Lower lobe of right lung (tissue), 2 donors: ENCODE measurements at regions not wholly inside any gene's neighbourhood (a gene's known extent, or its start where the extent isn't known, plus 50 kb on each side); places are given as distances from the start of the nearest gene placed in this dataset.

Source experiments
- ATAC-seq, 2 donors: fragments of 200-7000 bp; cut with Tn5 transposase; one replicate each; pipeline ENCODE4 v1.9.1; 2020 to 2022; ENCODE audit warnings: mild to moderate bottlenecking in 2 of 2, moderate library complexity in 2 of 2
- DNase-seq: peaks from one replicate; pipeline ENCODE4 v3.0.0-alpha.2; 2020
- H3K27ac ChIP-seq: fragments of 200-600 bp; one replicate; pipeline ENCODE4 v1.8.0; 2022
- H3K27me3 ChIP-seq: fragments of 200-600 bp; one replicate; pipeline ENCODE4 v1.8.0; 2022; ENCODE audit warnings: low read depth
- H3K36me3 ChIP-seq: fragments of 200-600 bp; one replicate; pipeline ENCODE4 v1.8.0; 2022; ENCODE audit warnings: mild to moderate bottlenecking
- H3K4me1 ChIP-seq: fragments of 200-600 bp; one replicate; pipeline ENCODE4 v1.8.0; 2022
- H3K4me3 ChIP-seq: fragments of 200-600 bp; one replicate; pipeline ENCODE4 v1.8.0; 2022; ENCODE audit warnings: mild to moderate bottlenecking
- H3K9me3 ChIP-seq: fragments of 200-600 bp; one replicate; pipeline ENCODE4 v1.8.0; 2022
- CTCF ChIP-seq: fragments of 200-600 bp; IDR thresholded peaks from one replicate; pipeline ENCODE4 v1.8.0; 2022; ENCODE audit warnings: antibody characterized with exemption, mild to moderate bottlenecking
- intact Hi-C: fragments of 100-400 bp; cut with DNase I; formaldehyde crosslinking; loops from one replicate; pipeline ENCODE4 v1.11.0; 2022
- donor health status: DM: no; HTN: yes; CAD: no; lungs with severe emphysema.

GRCh38 chr2:7973801-7974480 is 707.9 kb upstream of the ID2 start:
- DNase-seq (no peak), ATAC-seq (no peak)
- H3K27me3 ChIP-seq: no peaks in the 10 kb centered on the region
- no peaks in the 10 kb centered on the region for H3K36me3 ChIP-seq
- H3K4me3 ChIP-seq: no peak overlapping the region
- H3K4me1 ChIP-seq: no peaks in the 10 kb centered on the region
- intact Hi-C loops: no loop called here
- H3K27ac ChIP-seq: no peak overlapping the region
- no peaks in the 10 kb centered on the region for H3K9me3 ChIP-seq
- TF ChIP-seq CTCF: no peak

- Histone ChIP-seq H3K27ac (no peak overlapping the region), H3K27me3 (no peaks in the 10 kb centered on the region), H3K4me1 (no peaks in the 10 kb centered on the region), H3K4me3 (no peak overlapping the region), H3K36me3 (no peaks in the 10 kb centered on the region), H3K9me3 (no peaks in the 10 kb centered on the region)
- ATAC-seq (no peak), DNase-seq (no peak)
- intact Hi-C loops: no loop called here
- no peak for TF ChIP-seq CTCF
Observed at GRCh38 chr2:7974936-7975335, 706.9 kb upstream of the ID2 start.

- Histone ChIP-seq H3K36me3 (no peaks in the 10 kb centered on the region), H3K27me3 (no peaks in the 10 kb centered on the region), H3K9me3 (no peaks in the 10 kb centered on the region), H3K4me1 (no peaks in the 10 kb centered on the region), H3K27ac (no peak overlapping the region), H3K4me3 (no peak overlapping the region)
- intact Hi-C loops: no loop called here
- TF ChIP-seq CTCF: no peak
- no peak for ATAC-seq
- DNase-seq: no peak
Observed at GRCh38 chr2:7976206-7976605, 705.6 kb upstream of the ID2 start.

- no peak for DNase-seq
- no peak overlapping the region for H3K4me3 ChIP-seq
- H3K36me3 ChIP-seq: no peaks in the 10 kb centered on the region
- H3K27ac ChIP-seq: no peak overlapping the region
- no peaks in the 10 kb centered on the region for H3K9me3 ChIP-seq
- intact Hi-C loops: no loop called here
- no peaks in the 10 kb centered on the region for H3K27me3 ChIP-seq
- no peaks in the 10 kb centered on the region for H3K4me1 ChIP-seq
- TF ChIP-seq CTCF: no peak
- no peak for ATAC-seq
Observed at GRCh38 chr2:7977981-7978380, 703.9 kb upstream of the ID2 start.

- TF ChIP-seq CTCF: no peak
- ATAC-seq (no peak), DNase-seq (no peak)
- intact Hi-C loops: no loop called here
- Histone ChIP-seq H3K36me3 (no peaks in the 10 kb centered on the region), H3K9me3 (no peaks in the 10 kb centered on the region), H3K27me3 (no peaks in the 10 kb centered on the region), H3K4me3 (no peak overlapping the region), H3K27ac (no peak overlapping the region), H3K4me1 (no peaks in the 10 kb centered on the region)
Observed at GRCh38 chr2:7982054-7982453, 699.8 kb upstream of the ID2 start.
